ENCODE measurements at regions not wholly inside any gene's neighbourhood (a gene's known extent, or its start where the extent isn't known, plus 50 kb on each side); places are given as distances from the start of the nearest gene placed in this dataset.
"Not testable (repeated sequence)": the region's sequence is repeated elsewhere in the genome, so short reads cannot be mapped to it uniquely, and the experiment has no call there.

- no peak for DNase-seq
Observed at GRCh38 chr5:3182133-3182876, 413.3 kb upstream of the IRX1 start.

- DNase-seq, result no peak
Observed at GRCh38 chr5:3181671-3182070, 414.0 kb upstream of the IRX1 start.

DNA sequence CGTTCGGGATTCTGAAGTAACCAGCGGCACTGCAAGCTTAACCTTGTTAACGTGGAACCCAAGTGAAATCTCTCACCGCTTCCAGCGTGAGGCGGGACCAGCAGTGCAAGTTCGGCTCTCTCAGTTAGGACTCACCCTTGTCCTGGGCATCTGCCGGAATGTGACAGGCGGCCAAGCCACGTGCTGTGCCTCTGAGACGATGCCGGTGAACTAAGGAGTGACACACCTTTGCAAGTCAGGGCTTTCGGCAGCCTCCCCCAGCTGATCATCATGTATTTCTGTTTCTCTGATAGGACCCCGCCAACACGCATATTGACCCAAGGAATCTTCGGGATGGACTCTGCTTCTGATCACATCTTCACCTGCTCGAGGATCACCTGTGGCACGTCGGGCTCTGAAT lies 415.0 kb upstream of the IRX1 start:
- DNase-seq, result no peak

GRCh38 chr5:3179220-3179619 lies 416.4 kb upstream of the IRX1 start:
- DNase-seq, result no peak

DNA sequence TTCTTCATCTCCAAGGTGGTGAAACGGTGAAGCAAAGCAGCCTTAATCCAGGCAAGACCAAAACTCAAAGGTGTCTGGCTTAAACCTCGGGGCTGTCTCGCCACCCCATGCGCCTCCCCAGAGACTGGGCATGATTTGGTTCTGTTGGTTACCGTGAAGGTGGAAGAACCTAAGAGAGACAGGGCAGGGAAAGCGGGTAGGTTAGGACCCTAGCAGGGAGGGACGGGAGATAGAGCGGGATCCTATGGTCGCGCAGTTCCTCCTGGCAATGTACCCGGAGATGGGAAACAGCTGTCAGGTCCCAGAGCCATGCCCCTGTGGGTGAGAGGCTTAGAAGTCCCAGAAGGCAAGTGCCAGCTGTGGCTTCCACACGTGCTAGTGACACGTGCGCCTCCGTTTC lies 418.3 kb upstream of the IRX1 start:
- DNase-seq, result no peak

GRCh38 chr5:3175416-3175815 lies 420.2 kb upstream of the IRX1 start:
- DNase-seq, result no peak

DNA sequence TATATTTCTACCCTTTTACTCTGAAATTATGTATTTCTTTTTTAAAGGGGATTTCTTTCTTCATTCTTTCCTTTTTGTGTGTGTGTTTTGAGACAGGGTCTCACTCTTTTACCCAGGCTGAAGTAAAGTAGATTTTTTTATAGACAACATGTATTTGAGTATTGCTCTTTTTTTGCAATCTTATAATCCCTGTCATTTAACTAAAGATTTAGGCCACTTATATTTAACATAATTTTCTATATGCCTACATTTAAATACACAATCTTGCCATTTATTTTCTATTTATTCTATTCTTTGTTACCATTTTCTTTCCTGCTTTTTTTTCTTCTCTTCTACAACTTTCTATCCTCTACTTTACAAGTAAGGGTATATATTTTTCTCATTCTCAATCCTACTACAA lies 416.0 kb upstream of the IRX2 start:
- DNase-seq, result no peak

DNA sequence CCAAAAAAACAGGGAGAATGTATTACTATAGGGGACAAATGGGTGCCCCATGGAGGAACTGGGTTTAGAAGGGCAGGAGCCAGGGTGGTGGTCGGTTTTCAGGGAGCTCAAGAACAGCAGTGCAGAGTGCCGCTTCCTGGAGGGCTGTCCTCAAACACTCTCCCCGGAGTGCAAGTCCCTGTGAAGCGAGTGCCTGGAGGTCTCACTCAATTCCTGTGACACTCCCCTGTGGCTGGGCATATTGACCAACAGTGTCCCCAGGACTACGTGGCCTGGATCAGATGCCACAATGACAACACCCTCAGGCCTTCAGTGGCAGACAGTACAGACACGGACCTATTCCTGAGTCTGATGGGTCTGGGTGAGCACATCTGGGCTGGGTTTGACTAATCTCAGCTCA lies 412.1 kb upstream of the IRX2 start:
- no peak for DNase-seq

- DNase-seq, result no peak
Observed at GRCh38 chr5:3161672-3162071, 410.2 kb upstream of the IRX2 start.

GRCh38 chr5:3157214-3157613 lies 405.7 kb upstream of the IRX2 start:
- no peak for DNase-seq

DNA sequence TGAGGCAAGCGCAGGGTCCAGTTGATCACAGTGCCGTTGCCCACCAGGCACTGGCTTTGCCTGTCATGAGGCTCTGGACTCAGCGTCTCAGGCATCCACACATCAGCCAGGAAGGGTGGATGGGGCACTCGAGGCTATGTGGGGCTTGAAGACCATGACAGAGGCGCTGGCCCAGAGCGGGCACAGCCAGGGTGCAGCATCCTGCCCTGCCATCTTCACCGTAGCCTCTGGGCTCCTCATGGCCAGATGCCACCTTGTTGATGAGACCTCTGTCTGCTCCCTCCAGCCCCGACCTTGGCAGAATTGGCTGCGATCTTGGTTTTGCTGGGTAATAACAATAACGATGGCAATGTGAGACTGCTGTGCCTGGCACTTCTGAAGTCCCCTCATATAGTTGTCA lies 404.2 kb upstream of the IRX2 start:
- no peak for DNase-seq

DNA sequence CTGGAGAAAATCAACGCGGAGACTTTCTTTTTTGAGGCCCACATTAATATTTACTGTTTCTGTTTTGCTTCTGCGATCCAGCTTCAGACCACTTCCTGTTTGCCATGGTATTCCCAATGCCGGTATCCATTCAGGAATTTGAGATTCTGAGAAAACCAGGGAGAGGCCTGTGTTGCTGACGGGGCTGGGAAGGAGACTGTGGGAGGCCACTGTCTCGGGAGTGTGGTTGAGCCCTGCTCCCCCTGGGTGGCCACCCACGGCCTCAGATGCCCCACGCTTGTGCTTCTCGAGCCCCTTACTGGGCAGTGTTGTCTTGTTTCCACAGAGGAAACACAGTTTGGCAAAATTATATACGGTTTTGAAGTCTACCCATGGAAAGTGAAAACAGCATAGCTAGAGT lies 403.6 kb upstream of the IRX2 start:
- DNase-seq, result no peak

GRCh38 chr5:3153906-3154305 lies 402.4 kb upstream of the IRX2 start:
- no peak for DNase-seq

DNA sequence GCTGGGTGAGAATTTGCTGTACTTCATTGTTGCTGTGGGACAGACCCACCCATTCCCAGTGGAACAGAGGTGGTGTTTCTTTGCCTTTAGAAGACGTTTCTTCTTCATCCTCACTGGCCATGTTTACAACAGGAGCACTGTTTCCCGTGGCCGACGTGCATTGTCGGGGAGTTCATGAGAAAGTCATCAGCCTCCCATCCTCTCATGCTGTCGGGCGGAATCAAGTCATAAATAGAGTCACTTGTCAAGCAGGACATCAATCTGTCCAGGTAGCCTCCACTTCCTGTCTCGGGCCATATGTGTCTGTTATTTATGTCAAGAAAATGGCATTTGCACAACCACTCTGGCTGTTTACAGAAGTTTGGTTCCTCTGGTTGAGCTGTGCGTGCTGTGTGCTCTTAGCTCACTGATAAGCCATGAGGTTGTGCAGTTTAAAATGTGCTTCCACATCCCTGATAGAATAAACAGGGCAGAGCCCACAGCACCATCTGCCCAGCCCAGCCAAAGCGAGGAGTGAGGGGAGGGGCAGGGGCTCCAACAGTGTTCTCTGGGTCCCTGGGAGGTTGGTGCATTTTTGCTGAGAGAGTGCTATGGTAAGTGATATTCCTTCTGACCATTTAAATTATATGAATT lies 401.9 kb upstream of the IRX2 start:
- DNase-seq, result no peak

DNA sequence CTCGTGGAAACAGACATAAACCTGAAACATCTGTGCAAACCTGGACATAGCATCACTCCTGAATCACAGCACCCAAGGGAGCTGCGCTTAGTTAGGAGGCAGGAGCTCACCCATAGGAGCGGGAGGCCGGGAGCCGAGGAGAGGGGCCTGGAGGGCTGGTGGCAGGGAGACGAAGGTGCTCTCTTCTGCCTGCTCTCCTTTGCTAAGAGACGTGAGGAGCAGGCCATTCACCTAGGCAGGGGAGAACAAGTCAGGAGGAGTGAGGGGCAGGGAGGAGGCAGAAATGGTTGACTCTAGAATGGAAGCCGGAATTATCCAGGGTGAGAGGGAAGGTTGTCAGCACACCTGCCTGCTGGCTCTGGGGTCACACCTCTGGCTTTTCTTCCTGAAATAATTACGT lies 398.4 kb upstream of the IRX2 start:
- DNase-seq, result no peak

GRCh38 chr5:3147405-3147804 lies 395.9 kb upstream of the IRX2 start:
- not testable (repeated sequence) for DNase-seq

DNA sequence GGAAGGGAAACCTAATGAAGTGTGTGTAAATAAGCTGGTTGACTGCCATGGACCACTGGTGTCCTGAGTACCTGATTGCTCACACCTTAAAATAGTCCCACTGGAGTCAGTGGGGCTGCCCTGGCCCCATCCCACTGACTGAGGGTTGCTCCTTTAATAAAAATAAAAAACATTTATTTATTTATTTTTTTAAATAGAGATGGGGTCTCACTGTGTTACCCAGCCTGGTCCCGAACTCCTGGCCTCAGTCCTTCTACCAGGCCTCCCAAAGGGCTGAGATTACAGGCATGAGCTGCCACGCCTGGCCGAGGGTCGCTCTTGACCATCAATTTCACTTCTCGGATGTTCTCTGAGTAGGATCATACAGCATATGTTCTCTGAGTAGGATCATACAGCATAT lies 394.2 kb upstream of the IRX2 start:
- no peak for DNase-seq

DNA sequence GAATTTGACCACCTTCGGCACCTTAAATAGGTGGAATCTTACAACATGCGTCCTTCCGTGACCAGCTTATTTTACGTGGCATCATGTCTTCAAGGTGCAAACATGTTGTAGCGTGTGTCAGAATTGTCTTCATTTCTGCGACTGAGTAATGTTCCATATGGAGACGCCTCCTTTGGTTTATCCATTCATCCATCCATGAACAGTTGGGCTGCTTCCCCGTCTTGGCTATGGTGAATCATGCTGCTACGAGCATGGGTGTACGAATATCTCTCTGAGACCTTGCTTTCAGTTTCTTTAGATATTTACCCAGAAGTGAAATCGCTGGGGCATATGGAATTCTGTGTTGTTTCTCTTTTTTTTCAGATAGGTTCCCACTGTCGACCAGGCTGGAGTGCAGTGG lies 391.9 kb upstream of the IRX2 start:
- DNase-seq, result no peak

- DNase-seq, result no peak
Observed at GRCh38 chr5:3142261-3143027, 391.0 kb upstream of the IRX2 start.

- DNase-seq, result no peak
Observed at GRCh38 chr5:3140117-3140516, 388.6 kb upstream of the IRX2 start.

DNA sequence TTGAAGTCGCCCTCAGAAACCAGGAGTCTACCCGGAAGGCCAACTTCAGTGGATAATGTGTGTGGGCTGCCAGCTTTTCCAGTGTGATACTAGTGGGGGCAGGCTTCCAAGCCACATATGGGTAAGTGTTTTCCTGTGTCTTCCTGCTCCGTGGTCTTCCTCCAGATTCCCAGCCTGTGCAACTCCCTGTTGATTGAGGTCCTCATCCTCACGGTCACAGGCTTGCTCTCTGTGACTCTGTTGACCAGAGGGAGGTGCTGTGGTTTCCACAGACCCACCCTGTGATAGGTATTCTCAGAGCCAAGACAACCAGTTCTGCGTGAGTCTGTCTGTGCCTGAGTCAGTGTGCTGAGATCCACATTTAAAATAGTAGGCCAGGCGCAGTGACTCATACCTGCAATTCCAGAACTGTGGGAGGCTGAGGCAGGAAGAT lies 388.0 kb upstream of the IRX2 start:
- no peak for DNase-seq

DNA sequence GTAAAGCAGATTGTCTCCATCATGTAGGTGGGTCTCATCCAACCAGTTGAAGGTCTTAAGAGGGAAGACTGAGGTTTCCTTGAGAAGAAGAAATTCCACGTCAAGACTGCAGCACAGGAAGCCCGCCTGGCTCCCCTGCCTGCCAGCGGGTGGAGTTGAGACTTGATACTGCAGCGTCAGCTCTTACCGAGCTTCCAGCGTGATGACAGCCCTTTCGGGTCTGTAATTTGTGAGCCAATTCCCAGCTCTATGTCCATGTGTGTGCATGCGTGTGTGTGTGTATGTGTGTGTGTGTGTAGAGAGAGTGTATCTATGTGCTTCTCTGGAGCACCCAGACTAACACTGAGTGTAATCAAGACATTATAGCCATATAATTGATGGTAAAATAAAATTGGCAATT lies 379.7 kb upstream of the IRX2 start:
- DNase-seq, result no peak

DNA sequence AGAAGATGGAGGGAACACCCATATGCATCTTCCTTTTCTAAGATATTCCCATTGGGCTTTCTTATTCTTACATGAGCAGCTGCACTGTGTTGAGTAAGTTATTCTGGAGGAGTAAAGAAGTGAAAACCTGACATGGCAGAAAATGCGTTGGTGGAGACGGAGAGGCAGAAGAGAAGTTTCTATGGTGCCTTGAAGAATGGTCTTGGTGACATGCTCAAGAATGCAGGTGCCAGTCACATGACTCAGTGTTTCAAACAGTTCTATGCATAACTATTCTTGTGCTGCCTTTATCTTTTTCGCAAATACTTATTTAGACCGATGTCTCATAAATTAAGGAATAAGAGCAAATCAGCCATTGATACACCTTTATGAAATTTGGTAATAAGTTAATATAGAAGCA lies 377.8 kb upstream of the IRX2 start:
- no peak for DNase-seq

- no peak for DNase-seq
Observed at GRCh38 chr5:3127423-3127911, 376.0 kb upstream of the IRX2 start.

All from DMS79 (cell line).